H1 (cell line): ENCODE measurements at regions not wholly inside any gene's neighbourhood (a gene's known extent, or its start where the extent isn't known, plus 50 kb on each side); places are given as distances from the start of the nearest gene placed in this dataset.

Experiments
- CTCF ChIA-PET: fragments of 300-600 bp; sonication (Branson Sonifier 250); formaldehyde crosslinking; loops from one replicate; lab custom pipeline; 2021; ENCODE audit not compliant: partially characterized antibody; lab: Charles Lee
- POLR2A ChIA-PET: fragments of 300-600 bp; sonication (Branson Sonifier 250); formaldehyde crosslinking; loops from one replicate; lab custom pipeline; 2021; ENCODE audit warnings: inconsistent platforms; ENCODE audit not compliant: partially characterized antibody; lab: Charles Lee
- DNase-seq, 2 experiments: peaks; one replicate each; pipeline versions ENCODE4 v3.0.0 to v3.0.0-alpha.2; 2010 to 2022; ENCODE audit warnings: low spot score in 2 of 2, low read depth in 1 of 2, mixed read lengths in 1 of 2
- FAIRE-seq: peaks from 2 replicates; lab custom pipeline; 2011; peaks lifted over from hg19 to GRCh38; lab: Jason Lieb, UNC
- H2AFZ ChIP-seq: 2 replicates; pipeline ENCODE4 v1.8.1; 2012; ENCODE audit warnings: low read length, inconsistent platforms
- H2AK5ac ChIP-seq: 2 replicates; pipeline ENCODE4 v1.6.1; 2013; ENCODE audit warnings: low read depth, low read length
- H2BK120ac ChIP-seq: replicated peaks from 2 replicates; pipeline ENCODE3; 2013; ENCODE audit warnings: low read depth, low read length, inconsistent platforms
- H2BK12ac ChIP-seq: 2 replicates; pipeline ENCODE4 v1.6.1; 2013; ENCODE audit warnings: low read depth, low read length
- H2BK15ac ChIP-seq: 2 replicates; pipeline ENCODE4 v1.6.1; 2013; ENCODE audit warnings: low read length
- H2BK20ac ChIP-seq: 2 replicates; pipeline ENCODE4 v1.6.1; 2013; ENCODE audit warnings: low read length
- H2BK5ac ChIP-seq: 2 replicates; pipeline ENCODE4 v1.6.1; 2013; ENCODE audit warnings: low read depth, low read length
- H3K14ac ChIP-seq: 2 replicates; pipeline ENCODE4 v1.6.1; 2013; ENCODE audit warnings: inconsistent platforms; ENCODE audit not compliant: insufficient read length
- H3K18ac ChIP-seq: 2 replicates; pipeline ENCODE4 v1.6.1; 2013; ENCODE audit warnings: low read length; ENCODE audit errors: extremely low read depth
- H3K23ac ChIP-seq: 2 replicates; pipeline ENCODE4 v1.6.1; 2013; ENCODE audit warnings: inconsistent platforms; ENCODE audit not compliant: insufficient read length
- H3K23me2 ChIP-seq: 2 replicates; pipeline ENCODE4 v1.6.1; 2013; ENCODE audit warnings: low read depth, low read length
- H3K27ac ChIP-seq: 2 replicates; pipeline ENCODE4 v1.6.1; 2011; ENCODE audit warnings: low read depth, low read length, inconsistent platforms
- H3K27me3 ChIP-seq, 4 experiments: replicated peaks in 1 of 4; 1 replicate in 1 of 4; 2 replicates in 3 of 4; pipeline versions ENCODE4 v1.6.1 to v1.8.1; 2011 to 2013; ENCODE audit warnings: low read length in 3 of 4, mild to moderate bottlenecking in 3 of 4, inconsistent platforms in 2 of 4, mixed read lengths in 2 of 4, moderate library complexity in 1 of 4; ENCODE audit not compliant: control insufficient read depth in 3 of 4, insufficient read depth in 3 of 4; ENCODE audit errors: extremely low read depth in 1 of 4
- H3K36me3 ChIP-seq, 4 experiments: 2 replicates each; pipeline versions ENCODE4 v1.6.1 to v1.8.1; 2011 to 2013; ENCODE audit warnings: mild to moderate bottlenecking in 4 of 4, low read length in 3 of 4, moderate library complexity in 2 of 4, control low read depth in 1 of 4, inconsistent platforms in 1 of 4; ENCODE audit not compliant: insufficient read depth in 4 of 4, control insufficient read depth in 2 of 4
- H3K4ac ChIP-seq: replicated peaks from 2 replicates; pipeline ENCODE3; 2013; ENCODE audit warnings: low read length, low read depth, mixed read lengths, inconsistent platforms; ENCODE audit not compliant: insufficient read length
- H3K4me1 ChIP-seq, 4 experiments: replicated peaks in 1 of 4; 1 replicate in 1 of 4; 2 replicates in 3 of 4; pipeline versions ENCODE4 v1.6.1 to v1.8.1; 2011 to 2013; ENCODE audit warnings: low read length in 3 of 4, inconsistent platforms in 2 of 4, mixed read lengths in 1 of 4; ENCODE audit not compliant: insufficient read depth in 4 of 4, control insufficient read depth in 3 of 4
- H3K4me2 ChIP-seq, 2 experiments: 2 replicates each; pipeline versions ENCODE4 v1.6.1 to v1.8.1; 2011 to 2013; ENCODE audit warnings: low read depth in 2 of 2, low read length in 2 of 2, control low read depth in 1 of 2, inconsistent platforms in 1 of 2, mild to moderate bottlenecking in 1 of 2; ENCODE audit not compliant: insufficient read depth in 1 of 2
- H3K4me3 ChIP-seq, 4 experiments: fragments of 200-600, 300-600 bp in 1 of 4; sonication (generic), shearing (Covaris generic), sonication (Bioruptor Twin) in 1 of 4; 2 replicates each; pipeline versions ENCODE4 v1.5.1 to v1.8.1; 2011 to 2016; ENCODE audit warnings: low read length in 4 of 4, low read depth in 3 of 4, control low read depth in 2 of 4, inconsistent platforms in 2 of 4, mild to moderate bottlenecking in 2 of 4, mixed read lengths in 1 of 4, moderate library complexity in 1 of 4; ENCODE audit not compliant: insufficient read depth in 2 of 4; ENCODE audit errors: extremely low read depth in 1 of 4
- H3K56ac ChIP-seq: replicated peaks from 2 replicates; pipeline ENCODE3; 2013; ENCODE audit warnings: low read depth, mild to moderate bottlenecking, mixed read lengths, low read length, inconsistent platforms; ENCODE audit not compliant: insufficient read length
- H3K79me1 ChIP-seq: 2 replicates; pipeline ENCODE4 v1.6.1; 2013; ENCODE audit warnings: low read depth, low read length, control low read depth
- H3K79me2 ChIP-seq, 2 experiments: 2 replicates each; pipeline versions ENCODE4 v1.6.1 to v1.8.1; 2012 to 2013; ENCODE audit warnings: low read length in 2 of 2, mild to moderate bottlenecking in 2 of 2, inconsistent platforms in 1 of 2; ENCODE audit not compliant: insufficient read depth in 2 of 2, control insufficient read depth in 1 of 2
- H3K9ac ChIP-seq, 4 experiments: replicated peaks in 1 of 4; 1 replicate in 1 of 4; 2 replicates in 3 of 4; pipeline versions ENCODE4 v1.6.1 to v1.8.1; 2011 to 2013; ENCODE audit warnings: low read depth in 3 of 4, low read length in 3 of 4, control low read depth in 2 of 4, mild to moderate bottlenecking in 2 of 4, moderate library complexity in 2 of 4, inconsistent platforms in 1 of 4; ENCODE audit errors: extremely low read depth in 1 of 4
- H3K9me3 ChIP-seq, 2 experiments: 2 replicates each; pipeline versions ENCODE4 v1.6.1 to v1.8.1; 2012 to 2013; ENCODE audit warnings: mild to moderate bottlenecking in 2 of 2, moderate library complexity in 2 of 2, control low read depth in 1 of 2, inconsistent platforms in 1 of 2, low read depth in 1 of 2, low read length in 1 of 2, mixed read lengths in 1 of 2; ENCODE audit not compliant: insufficient read depth in 2 of 2
- H4K20me1 ChIP-seq, 2 experiments: replicated peaks in 1 of 2; 2 replicates each; pipeline versions ENCODE3 to v1.8.1; 2011 to 2013; ENCODE audit warnings: inconsistent platforms in 2 of 2, low read length in 2 of 2, mild to moderate bottlenecking in 1 of 2; ENCODE audit not compliant: insufficient read depth in 2 of 2, control insufficient read depth in 1 of 2
- H4K5ac ChIP-seq: 2 replicates; pipeline ENCODE4 v1.6.1; 2013; ENCODE audit warnings: low read length, low read depth, mixed read lengths, inconsistent platforms; ENCODE audit not compliant: insufficient read length
- H4K8ac ChIP-seq: 2 replicates; pipeline ENCODE4 v1.8.0; 2013; ENCODE audit warnings: mild to moderate bottlenecking, moderate library complexity, low read length, inconsistent platforms; ENCODE audit not compliant: insufficient read depth; ENCODE audit errors: extremely low read depth
- H4K91ac ChIP-seq: replicated peaks from 2 replicates; pipeline ENCODE3; 2013; ENCODE audit warnings: low read length, mixed read lengths, inconsistent platforms; ENCODE audit not compliant: insufficient read length
- CREB1 ChIP-seq: IDR thresholded peaks from 2 replicates; pipeline ENCODE4 v1.6.1; 2012; ENCODE audit warnings: inconsistent platforms
- CTBP2 ChIP-seq: IDR thresholded peaks from 2 replicates; pipeline ENCODE4 v1.7.0; 2011; ENCODE audit warnings: borderline replicate concordance, mild to moderate bottlenecking, moderate library complexity, mixed read lengths, low read length; ENCODE audit not compliant: insufficient read depth, insufficient read length
- GTF2F1 ChIP-seq: IDR thresholded peaks from 2 replicates; pipeline ENCODE4 v1.6.1; 2012; ENCODE audit warnings: low read depth, low read length, improper control_type of control experiment, borderline replicate concordance
- PHF8 ChIP-seq: fragments of 200-600 bp; sonication (generic); conservative IDR thresholded peaks from 2 replicates; pipeline ENCODE4 v1.7.1; 2012; ENCODE audit warnings: low read depth, mild to moderate bottlenecking, inconsistent platforms, low read length, moderate library complexity
- POU5F1 ChIP-seq: IDR thresholded peaks from 2 replicates; pipeline ENCODE4 v1.6.1; 2011; ENCODE audit warnings: low read depth, mild to moderate bottlenecking, low read length, moderate library complexity
- RBBP5 ChIP-seq: IDR thresholded peaks from 2 replicates; pipeline ENCODE4 v1.7.1; 2012; ENCODE audit warnings: low read depth, mild to moderate bottlenecking, inconsistent platforms, low read length, moderate library complexity, borderline replicate concordance
- SUZ12 ChIP-seq: fragments of 200-600 bp; sonication (generic); IDR thresholded peaks from 2 replicates; pipeline ENCODE4 v1.6.1; 2012; ENCODE audit warnings: mild to moderate bottlenecking, inconsistent platforms, low read length, moderate library complexity, mixed read lengths
- USF2 ChIP-seq: IDR thresholded peaks from 2 replicates; pipeline ENCODE4 v1.6.1; 2011; ENCODE audit warnings: low read length, improper control_type of control experiment
- YY1 ChIP-seq: IDR thresholded peaks from 2 replicates; pipeline ENCODE4 v1.6.1; 2011; ENCODE audit warnings: low read depth, mild to moderate bottlenecking, low read length
- WGBS, 2 experiments: shearing (Covaris generic) in 1 of 2; methylation state at CpG; one replicate each; pipeline versions ENCODE4 v1.1.6 to v1.1.7; 2013 to 2015; ENCODE audit warnings: low lambda C conversion rate in 2 of 2, mixed read lengths in 2 of 2, inconsistent platforms in 1 of 2, low coverage in 1 of 2, missing lambda C conversion rate in 1 of 2; ENCODE audit not compliant: insufficient replicate concordance in 2 of 2, insufficient coverage in 1 of 2, insufficient read length in 1 of 2; ENCODE audit errors: extremely low coverage in 1 of 2, missing lambda C conversion rate in 1 of 2; 5-methylcytosine and 5-hydroxymethylcytosine counted together

DNA sequence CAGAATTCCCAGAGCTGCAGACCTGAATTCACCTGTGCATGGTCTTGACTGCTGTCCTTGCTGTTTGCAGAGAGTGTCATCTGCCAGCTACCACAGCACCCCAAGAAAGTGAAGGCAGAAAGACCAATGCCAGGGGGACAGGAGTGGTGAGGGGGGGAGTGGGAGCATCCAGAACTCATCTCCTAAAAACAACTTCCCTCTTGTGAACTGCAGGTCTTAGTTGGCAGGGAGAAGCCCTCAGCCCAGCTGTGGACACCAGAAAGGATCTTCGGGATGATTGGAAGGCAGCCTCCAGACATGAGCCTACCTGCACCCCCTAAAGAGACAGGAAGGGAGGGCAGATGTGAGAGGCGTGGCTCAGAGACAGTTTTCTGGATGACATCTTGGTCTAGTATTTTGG, 615.8 kb upstream of the MGMT start:
- H2BK120ac ChIP-seq = no peak overlapping the region
- H4K5ac ChIP-seq = no peak overlapping the region
- H3K9me3 ChIP-seq = no peaks in the 10 kb centered on the region
- no peak overlapping the region for H3K4ac ChIP-seq
- no peaks in the 10 kb centered on the region for H3K79me1 ChIP-seq
- no peak overlapping the region for H3K23ac ChIP-seq
- H3K4me2 ChIP-seq = no peak overlapping the region
- H3K56ac ChIP-seq = no peak overlapping the region
- ChIA-PET POLR2A (no interaction called here), CTCF (interaction anchor here (0.7 to 1.5 kb wide), 5 partner anchors 8 to 217 kb away, joined by 3 to 5 read pairs (median 3); no protein-coding TSS in a partner anchor)
- no peak overlapping the region for H3K9ac ChIP-seq
- no peak overlapping the region for H3K4me3 ChIP-seq
- TF ChIP-seq POU5F1 (no peak), PHF8 (no peak), RBBP5 (no peak), GTF2F1 (no peak), CTBP2 (no peak), USF2 (no peak), SUZ12 (no peak), CREB1 (no peak), YY1 (no peak)
- no peaks in the 10 kb centered on the region for H4K20me1 ChIP-seq
- no peaks in the 10 kb centered on the region for H3K23me2 ChIP-seq
- H3K27me3 ChIP-seq = no peaks in the 10 kb centered on the region
- H2BK5ac ChIP-seq = no peak overlapping the region
- H2BK15ac ChIP-seq = no peak overlapping the region
- H2AFZ ChIP-seq = no peak overlapping the region
- no peaks in the 10 kb centered on the region for H3K36me3 ChIP-seq
- no peak overlapping the region for H3K27ac ChIP-seq
- WGBS, 2 experiments = 89% methylated on average over 2 of the region's 2 CpGs; no CpG with 5 or more reads in 1 of the 2 experiments
- no peaks in the 10 kb centered on the region for H3K79me2 ChIP-seq
- H2BK12ac ChIP-seq = no peak overlapping the region
- FAIRE-seq (no peak), DNase-seq (peak in 1 of 2 experiments; percentile 20)
- peaks cover 0 to 4% (median 0%) of the 10 kb centered on the region in 4 experiments; a peak in 3 of 7 replicates for H3K4me1 ChIP-seq
- H2AK5ac ChIP-seq = no peak overlapping the region
- H4K91ac ChIP-seq = no peak overlapping the region
- no peak overlapping the region for H3K18ac ChIP-seq
- H4K8ac ChIP-seq = no peak overlapping the region
- H3K14ac ChIP-seq = no peak overlapping the region
- H2BK20ac ChIP-seq = no peak overlapping the region
